Skeletal muscle satellite cell (primary cell): ENCODE measurements at regions not wholly inside any gene's neighbourhood (a gene's known extent, or its start where the extent isn't known, plus 50 kb on each side); places are given as distances from the start of the nearest gene placed in this dataset.

Experiments
- H3K27me3 ChIP-seq: 2 replicates; pipeline ENCODE4 v1.7.0; 2013; ENCODE audit warnings: low read length; ENCODE audit not compliant: control insufficient read depth, insufficient read depth
- H3K36me3 ChIP-seq: 2 replicates; pipeline ENCODE4 v1.7.0; 2013; ENCODE audit warnings: mild to moderate bottlenecking, control low read depth, low read length; ENCODE audit not compliant: insufficient read depth
- H3K4me1 ChIP-seq: 2 replicates; pipeline ENCODE4 v1.7.0; 2013; ENCODE audit warnings: low read length; ENCODE audit not compliant: control insufficient read depth, insufficient read depth
- H3K4me2 ChIP-seq: 2 replicates; pipeline ENCODE4 v1.7.0; 2013; ENCODE audit warnings: mild to moderate bottlenecking, low read length
- H3K4me3 ChIP-seq: 2 replicates; pipeline ENCODE4 v1.7.0; 2013; ENCODE audit warnings: low read length
- H3K9ac ChIP-seq: 2 replicates; pipeline ENCODE4 v1.7.0; 2013; ENCODE audit warnings: mild to moderate bottlenecking, low read depth, low read length, moderate library complexity
- H3K9me3 ChIP-seq: replicated peaks from 2 replicates; pipeline ENCODE4 v1.7.0; 2013; ENCODE audit warnings: mild to moderate bottlenecking, control low read depth, low read length

DNA sequence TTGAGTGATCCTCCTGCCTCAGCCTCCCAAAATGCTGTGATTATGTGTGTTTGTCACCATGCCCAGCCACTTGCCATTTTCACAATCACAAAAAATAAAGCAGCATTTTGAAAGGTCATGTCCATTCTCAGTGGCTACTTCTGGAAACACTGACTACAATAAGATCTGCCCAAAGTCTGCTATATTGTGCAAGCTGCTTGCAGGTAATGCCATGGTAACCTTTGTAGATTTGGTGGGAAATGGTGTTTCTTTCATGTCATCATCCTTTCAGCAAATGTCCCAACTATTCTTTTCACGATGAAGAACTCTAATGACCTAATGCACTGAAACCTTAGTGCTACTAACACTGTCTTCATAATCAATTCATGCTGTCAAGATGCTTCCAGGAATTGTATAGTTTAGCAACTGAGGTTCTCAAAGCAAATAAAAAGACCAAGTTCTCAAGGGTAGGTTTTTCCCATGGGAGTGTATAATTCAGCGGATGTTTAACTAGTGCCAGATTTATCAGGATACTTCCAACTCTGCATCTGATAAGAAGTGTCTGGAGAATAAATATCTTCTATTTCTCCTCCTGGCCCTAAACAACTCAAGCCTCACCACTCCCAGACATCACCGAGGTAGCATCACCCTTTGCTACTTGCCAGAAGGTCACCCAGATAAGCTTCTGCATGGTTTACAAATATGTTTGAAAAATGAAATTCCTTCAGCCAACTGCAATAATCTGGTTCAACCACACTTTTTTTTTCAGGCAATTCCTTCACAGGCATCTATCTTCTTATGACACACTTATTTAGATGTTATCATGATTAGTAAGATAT lies 132.0 kb upstream of the ZC3H11B start:
- Histone ChIP-seq H3K4me1 (no peaks in the 10 kb centered on the region), H3K4me3 (no peak overlapping the region), H3K4me2 (no peak overlapping the region), H3K9ac (no peak overlapping the region), H3K27me3 (no peaks in the 10 kb centered on the region), H3K9me3 (no peaks in the 10 kb centered on the region), H3K36me3 (no peaks in the 10 kb centered on the region)

DNA sequence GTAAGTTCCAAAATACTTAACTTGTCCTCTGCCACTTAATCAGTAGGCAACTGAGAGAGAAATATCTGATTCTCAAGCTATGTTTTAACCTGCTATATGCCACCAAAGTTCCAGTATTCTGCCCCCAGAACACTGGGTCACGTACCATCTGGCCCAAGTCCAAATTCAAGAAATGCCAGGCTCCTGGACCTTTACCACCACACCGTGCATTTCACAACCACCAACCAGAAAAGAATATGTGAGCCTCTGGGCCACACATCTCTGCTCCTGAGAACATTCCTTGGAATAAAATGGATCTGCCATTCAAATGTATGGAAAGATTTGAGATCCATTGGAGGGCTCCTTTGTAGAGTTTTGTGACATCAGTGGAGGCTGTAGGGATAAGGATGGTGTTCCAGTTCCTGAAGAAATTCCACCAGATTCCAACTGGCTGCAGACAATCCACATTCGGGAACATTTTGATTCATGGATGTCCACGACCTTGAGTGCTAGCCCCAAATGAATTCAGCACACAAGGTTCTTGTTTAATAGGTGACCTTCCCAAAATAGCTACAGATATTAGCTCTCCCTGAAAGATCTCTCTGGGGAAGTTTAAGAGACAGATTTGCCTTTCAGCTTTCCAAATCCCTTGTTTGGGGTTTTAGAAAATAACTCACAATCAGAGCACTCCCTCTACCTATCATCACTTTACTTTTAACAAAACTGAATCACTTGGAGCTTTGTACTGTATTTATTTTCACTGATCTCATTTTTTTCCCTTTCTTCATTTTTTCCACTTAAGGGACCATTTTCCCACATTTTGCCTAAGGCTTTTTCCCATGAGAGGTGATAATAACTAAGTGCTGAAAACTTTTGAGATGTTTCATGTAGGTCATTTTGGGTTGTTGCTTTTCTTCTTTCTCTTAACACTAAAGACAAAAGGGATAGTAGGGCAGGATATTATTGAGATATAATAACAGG lies 128.4 kb upstream of the ZC3H11B start:
- Histone ChIP-seq H3K4me2 (no peak overlapping the region), H3K4me3 (no peak overlapping the region), H3K4me1 (no peaks in the 10 kb centered on the region), H3K9ac (no peak overlapping the region), H3K27me3 (no peaks in the 10 kb centered on the region), H3K36me3 (no peaks in the 10 kb centered on the region), H3K9me3 (no peaks in the 10 kb centered on the region)

DNA sequence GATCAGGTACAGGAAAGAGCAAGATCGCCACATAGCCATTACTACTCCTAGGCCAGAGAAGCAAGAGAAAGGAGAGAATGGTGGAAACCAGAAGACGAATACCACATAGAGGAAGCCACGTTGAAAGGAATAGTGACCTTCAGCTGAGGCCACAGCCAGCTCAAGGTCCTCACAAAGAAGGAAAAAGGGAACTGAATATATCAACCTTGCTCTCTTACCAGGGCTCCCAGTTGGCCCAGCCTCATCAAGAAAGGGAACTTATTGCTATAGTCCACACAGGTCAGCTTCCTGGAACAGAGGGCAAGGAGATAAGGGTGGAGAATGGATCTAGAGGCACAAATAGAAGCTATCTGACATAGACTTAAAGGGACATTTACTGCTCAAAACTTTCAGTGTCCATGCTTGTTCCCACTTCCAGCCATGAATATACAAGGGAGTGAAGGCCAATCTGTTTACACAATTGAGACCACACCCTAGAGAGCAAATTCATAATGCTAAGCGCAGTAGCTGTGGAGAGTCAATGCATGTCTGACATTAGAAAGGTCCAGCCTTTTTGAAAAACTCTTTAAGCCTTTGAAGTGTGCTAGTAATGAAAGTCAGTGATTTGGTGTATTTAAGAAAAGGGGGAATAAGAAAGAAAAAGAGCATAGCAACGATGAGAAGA lies 120.7 kb upstream of the ZC3H11B start:
- no peak overlapping the region for H3K4me2 ChIP-seq
- no peaks in the 10 kb centered on the region for H3K9me3 ChIP-seq
- no peak overlapping the region for H3K9ac ChIP-seq
- H3K36me3 ChIP-seq = no peaks in the 10 kb centered on the region
- H3K4me1 ChIP-seq = no peaks in the 10 kb centered on the region
- no peaks in the 10 kb centered on the region for H3K27me3 ChIP-seq
- no peak overlapping the region for H3K4me3 ChIP-seq

DNA sequence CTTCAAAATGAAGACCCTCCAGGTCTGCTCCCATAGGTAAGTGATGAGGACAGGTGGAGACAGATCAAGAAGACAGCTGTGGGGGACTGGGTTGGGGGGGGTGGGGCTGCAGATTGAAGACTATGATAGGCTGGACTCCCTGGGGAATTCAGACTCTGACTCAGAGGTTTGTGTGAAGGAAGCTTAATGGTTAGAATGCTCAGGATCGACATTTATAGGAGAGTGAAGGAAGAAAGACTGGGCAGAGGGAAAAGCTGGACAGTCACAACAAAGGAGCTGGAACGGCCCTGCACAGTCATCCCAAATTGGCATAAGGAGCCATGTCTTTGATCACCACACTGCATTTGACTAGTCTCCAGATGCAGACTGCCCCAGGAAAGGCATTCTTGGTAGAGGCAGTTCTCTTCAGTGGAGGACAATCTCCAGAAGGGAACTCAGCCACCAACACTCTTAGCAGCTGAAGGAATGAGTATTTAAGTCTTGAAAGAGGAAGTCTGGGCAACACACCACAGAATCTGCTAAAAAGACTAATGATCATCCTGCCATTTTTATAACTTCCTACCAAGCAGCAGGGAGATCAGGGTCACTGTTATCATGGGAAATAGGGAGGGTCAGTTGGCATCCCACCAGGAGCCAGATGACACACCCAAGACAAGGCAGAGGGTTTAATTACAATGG lies 120.0 kb upstream of the ZC3H11B start:
- no peak overlapping the region for H3K9ac ChIP-seq
- H3K4me3 ChIP-seq = no peak overlapping the region
- H3K4me1 ChIP-seq = no peaks in the 10 kb centered on the region
- no peaks in the 10 kb centered on the region for H3K36me3 ChIP-seq
- no peaks in the 10 kb centered on the region for H3K27me3 ChIP-seq
- H3K9me3 ChIP-seq = no peaks in the 10 kb centered on the region
- H3K4me2 ChIP-seq = no peak overlapping the region

DNA sequence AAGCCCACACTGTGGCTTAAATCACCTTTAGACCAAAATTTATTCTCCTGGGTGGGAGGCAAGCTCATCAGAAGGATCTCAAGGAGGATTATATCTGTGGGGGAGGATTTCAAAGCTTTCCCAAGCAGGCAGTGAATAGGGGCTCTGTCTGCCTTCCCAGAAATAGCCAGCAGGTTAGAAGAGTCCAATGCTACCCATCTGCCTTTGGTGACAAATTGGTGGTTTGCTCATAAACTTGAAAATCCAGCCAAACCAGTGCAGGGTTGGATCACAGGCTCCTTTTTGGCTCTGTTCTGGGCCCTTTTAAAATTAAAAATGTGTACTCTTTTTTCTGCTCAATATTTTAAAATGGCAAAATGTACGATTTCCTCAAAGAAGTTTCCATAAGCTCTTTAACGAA lies 118.9 kb upstream of the ZC3H11B start:
- no peak overlapping the region for H3K4me3 ChIP-seq
- H3K36me3 ChIP-seq = no peaks in the 10 kb centered on the region
- no peaks in the 10 kb centered on the region for H3K4me1 ChIP-seq
- H3K4me2 ChIP-seq = no peak overlapping the region
- no peaks in the 10 kb centered on the region for H3K27me3 ChIP-seq
- H3K9ac ChIP-seq = no peak overlapping the region
- no peaks in the 10 kb centered on the region for H3K9me3 ChIP-seq

DNA sequence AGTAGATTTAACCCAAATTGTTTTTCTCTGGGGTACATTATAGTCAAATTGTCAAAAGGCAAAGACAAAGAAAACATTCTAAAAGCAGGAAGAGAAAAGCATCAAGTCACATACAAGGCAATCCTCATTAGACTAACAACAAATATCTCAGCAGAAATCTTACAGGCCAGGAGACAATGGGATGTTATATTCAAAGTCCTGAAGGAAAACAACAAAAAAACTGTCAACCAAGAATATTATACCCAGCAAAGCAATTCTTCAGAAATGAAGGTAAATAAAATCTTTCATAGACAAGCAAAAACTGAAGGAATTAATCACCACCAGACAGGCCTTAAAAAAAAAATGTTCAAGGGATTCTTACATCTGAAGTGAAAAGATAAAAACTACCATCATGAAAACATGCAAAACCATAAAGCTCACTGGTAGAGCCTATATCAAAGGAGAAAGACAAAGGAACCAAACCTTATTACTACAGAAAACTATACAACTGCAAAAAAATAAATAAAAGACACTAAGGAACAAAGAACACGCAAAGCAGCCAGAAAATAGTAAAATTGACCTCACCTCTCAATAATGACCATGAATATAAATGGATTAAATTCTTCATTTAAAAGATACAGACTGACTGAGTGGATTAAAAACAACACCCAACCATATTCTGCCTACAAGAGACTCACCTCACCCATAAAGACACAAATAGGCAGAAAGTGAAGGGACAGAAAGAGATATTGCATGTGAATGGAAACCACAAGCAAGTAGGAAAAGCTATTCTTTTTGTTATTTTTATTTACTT lies 113.8 kb upstream of the ZC3H11B start:
- Histone ChIP-seq H3K9me3 (peaks cover 5% of the 10 kb centered on the region), H3K9ac (no peak overlapping the region), H3K36me3 (no peaks in the 10 kb centered on the region), H3K27me3 (no peaks in the 10 kb centered on the region), H3K4me1 (no peaks in the 10 kb centered on the region), H3K4me2 (no peak overlapping the region), H3K4me3 (no peak overlapping the region)

DNA sequence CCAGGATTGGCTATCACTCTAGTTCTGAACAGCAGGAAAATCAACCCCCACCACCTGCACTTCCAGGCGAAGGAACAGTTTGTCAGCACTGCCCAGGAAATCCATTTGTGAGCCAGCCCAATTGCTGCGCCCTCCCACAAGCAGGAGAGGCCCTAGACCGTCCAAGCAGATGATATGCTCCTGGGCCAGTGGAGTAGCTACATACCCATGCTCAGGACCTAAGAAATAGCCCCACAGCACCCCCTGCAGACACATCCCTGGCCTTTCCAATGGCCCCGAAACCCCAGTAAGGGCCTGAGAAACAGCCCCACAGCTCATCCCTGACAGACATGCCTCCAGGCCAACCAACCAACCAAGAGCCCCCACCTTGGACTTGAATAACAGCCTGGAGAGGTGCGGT lies 111.5 kb upstream of the ZC3H11B start:
- Histone ChIP-seq H3K4me1 (no peaks in the 10 kb centered on the region), H3K4me2 (no peak overlapping the region), H3K36me3 (no peaks in the 10 kb centered on the region), H3K27me3 (no peaks in the 10 kb centered on the region), H3K9me3 (peaks cover 5% of the 10 kb centered on the region), H3K4me3 (no peak overlapping the region), H3K9ac (no peak overlapping the region)

DNA sequence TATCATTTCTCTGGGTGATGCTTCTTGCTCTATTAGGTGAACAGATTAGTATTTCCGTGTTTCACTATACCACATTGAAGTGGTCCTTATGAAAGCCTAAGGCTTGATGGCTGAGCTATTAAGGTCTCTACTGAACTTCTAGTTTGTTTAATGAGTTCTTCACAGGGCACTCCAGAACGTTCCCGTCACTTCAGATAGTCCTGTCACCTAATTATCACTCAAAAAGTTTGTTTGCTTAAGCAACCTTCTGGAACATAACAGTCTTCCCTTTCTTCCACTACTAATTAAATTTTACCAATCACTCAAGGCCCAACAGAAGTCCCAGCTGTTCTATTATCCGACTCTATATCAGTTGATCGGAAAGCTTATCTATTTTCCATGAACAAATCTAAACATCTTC lies 104.6 kb upstream of the ZC3H11B start:
- no peaks in the 10 kb centered on the region for H3K27me3 ChIP-seq
- H3K4me3 ChIP-seq = no peak overlapping the region
- no peak overlapping the region for H3K9ac ChIP-seq
- no peak overlapping the region for H3K4me2 ChIP-seq
- no peaks in the 10 kb centered on the region for H3K4me1 ChIP-seq
- no peaks in the 10 kb centered on the region for H3K36me3 ChIP-seq
- no peaks in the 10 kb centered on the region for H3K9me3 ChIP-seq

DNA sequence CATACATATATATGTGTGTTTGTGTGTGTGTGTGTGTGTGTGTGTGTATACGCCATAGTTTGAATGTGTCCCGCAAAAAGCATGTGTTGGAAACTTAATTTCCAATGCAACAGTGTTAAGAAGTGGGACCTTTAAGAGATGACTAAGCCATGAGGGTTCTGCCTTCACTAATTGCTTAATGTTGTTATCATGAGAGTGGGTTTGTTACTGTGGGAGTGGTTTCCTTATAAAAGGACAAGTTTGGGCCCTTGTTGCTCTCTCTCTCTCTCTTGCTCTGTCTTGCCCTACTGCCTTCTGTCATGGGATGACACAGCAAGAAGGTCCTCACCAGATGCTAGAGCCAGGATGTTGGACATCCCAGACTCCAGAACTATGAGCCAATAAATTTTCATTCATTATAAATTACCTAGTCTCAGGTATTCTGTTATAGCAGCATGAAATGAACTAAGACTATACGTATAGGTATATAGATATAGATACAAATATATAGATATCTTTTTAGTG lies 103.8 kb upstream of the ZC3H11B start:
- Histone ChIP-seq H3K4me3 (no peak overlapping the region), H3K36me3 (no peaks in the 10 kb centered on the region), H3K27me3 (no peaks in the 10 kb centered on the region), H3K4me1 (no peaks in the 10 kb centered on the region), H3K9ac (no peak overlapping the region), H3K4me2 (no peak overlapping the region), H3K9me3 (no peaks in the 10 kb centered on the region)

DNA sequence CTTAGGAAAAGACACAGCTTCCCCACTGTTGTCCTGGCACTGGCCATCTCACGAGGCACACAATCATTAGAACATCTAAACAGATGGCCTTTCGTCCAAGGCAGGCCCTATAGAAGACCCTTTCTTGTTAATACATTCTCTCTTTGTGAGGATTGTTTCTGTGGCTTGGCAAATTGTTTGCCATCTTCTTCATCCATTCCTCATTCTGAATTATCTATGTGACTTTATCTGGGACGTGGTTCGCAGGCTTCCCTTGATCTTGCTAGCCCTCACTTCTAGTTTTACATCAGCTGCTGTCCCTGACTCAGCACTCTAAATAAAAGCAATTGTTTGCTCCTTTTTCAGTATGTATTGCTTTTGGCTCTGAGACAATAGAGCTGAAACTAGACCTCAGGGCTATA lies 101.1 kb upstream of the ZC3H11B start:
- Histone ChIP-seq H3K36me3 (no peaks in the 10 kb centered on the region), H3K9me3 (no peaks in the 10 kb centered on the region), H3K27me3 (no peaks in the 10 kb centered on the region), H3K4me2 (no peak overlapping the region), H3K9ac (no peak overlapping the region), H3K4me1 (no peaks in the 10 kb centered on the region), H3K4me3 (no peak overlapping the region)
